SK-N-SH (cell line): ENCODE measurements at regions not wholly inside any gene's neighbourhood (a gene's known extent, or its start where the extent isn't known, plus 50 kb on each side); places are given as distances from the start of the nearest gene placed in this dataset.

Source experiments
- CTCF ChIA-PET: fragments of 300-600, 350-600 bp; formaldehyde crosslinking; extraction: SDS; loops from one replicate; lab custom pipeline; 2021; lab: Yijun Ruan, JAX
- POLR2A ChIA-PET: fragments of 350-600 bp; sonication (Branson Sonifier 250); formaldehyde crosslinking; extraction: SDS; loops from one replicate; lab custom pipeline; 2020; ENCODE audit warnings: antibody characterized with exemption, inconsistent platforms; lab: Yijun Ruan, JAX
- DNase-seq: peaks from one replicate; pipeline ENCODE4 v3.0.0; 2012
- H2AFZ ChIP-seq: fragments of 200-600 bp; sonication (generic); 2 replicates; pipeline ENCODE4 v1.8.1; 2016; ENCODE audit warnings: antibody characterized with exemption, mild to moderate bottlenecking, low read depth
- H3F3A ChIP-seq: fragments of 200-600 bp; sonication (generic); replicated peaks from 2 replicates; pipeline ENCODE3; 2016; ENCODE audit warnings: antibody characterized with exemption, mild to moderate bottlenecking; ENCODE audit not compliant: insufficient read depth
- H3K27ac ChIP-seq, 2 experiments: fragments of 200-500 bp in 1 of 2; fragments of 200-600 bp in 1 of 2; sonication (Bioruptor generic) in 1 of 2; sonication (generic), shearing (Covaris generic) in 1 of 2; 2 replicates each; pipeline versions ENCODE4 v1.5.1 to v1.6.1; 2014 to 2016; ENCODE audit warnings: low read depth in 2 of 2, inconsistent platforms in 1 of 2, low read length in 1 of 2, mild to moderate bottlenecking in 1 of 2, mixed read lengths in 1 of 2
- H3K27me3 ChIP-seq: fragments of 200-600 bp; sonication (generic), shearing (Covaris generic); 2 replicates; pipeline ENCODE4 v1.6.1; 2016; ENCODE audit warnings: mixed run types; ENCODE audit not compliant: insufficient read depth
- H3K36me3 ChIP-seq, 2 experiments: fragments of 200-500 bp in 1 of 2; fragments of 200-600 bp in 1 of 2; sonication (Bioruptor generic) in 1 of 2; sonication (generic) in 1 of 2; replicated peaks in 1 of 2; 2 replicates each; pipeline versions ENCODE3 to v1.5.1; 2014 to 2016; ENCODE audit warnings: low read length in 1 of 2, mild to moderate bottlenecking in 1 of 2; ENCODE audit not compliant: insufficient read depth in 2 of 2, control insufficient read depth in 1 of 2
- H3K4me1 ChIP-seq, 2 experiments: fragments of 200-500 bp in 1 of 2; fragments of 200-600 bp in 1 of 2; sonication (Bioruptor generic) in 1 of 2; sonication (generic), shearing (Covaris generic) in 1 of 2; 2 replicates each; pipeline versions ENCODE4 v1.5.1 to v1.6.1; 2014 to 2016; ENCODE audit warnings: low read depth in 1 of 2, low read length in 1 of 2, mixed run types in 1 of 2; ENCODE audit not compliant: insufficient read depth in 2 of 2, control insufficient read depth in 1 of 2
- H3K4me2 ChIP-seq: fragments of 200-600 bp; sonication (generic), shearing (Covaris generic); 2 replicates; pipeline ENCODE4 v1.6.1; 2017; ENCODE audit warnings: mixed run types
- H3K4me3 ChIP-seq, 2 experiments: fragments of 200-500 bp in 1 of 2; fragments of 200-600 bp in 1 of 2; sonication (Bioruptor generic) in 1 of 2; sonication (generic), shearing (Covaris generic) in 1 of 2; 2 replicates each; pipeline versions ENCODE4 v1.5.1 to v1.8.1; 2014 to 2016; ENCODE audit warnings: low read depth in 2 of 2, inconsistent platforms in 1 of 2, low read length in 1 of 2, mild to moderate bottlenecking in 1 of 2, mixed read lengths in 1 of 2, moderate library complexity in 1 of 2
- H3K79me2 ChIP-seq: fragments of 200-600 bp; sonication (generic); 2 replicates; pipeline ENCODE4 v1.8.1; 2017; ENCODE audit warnings: mild to moderate bottlenecking; ENCODE audit not compliant: insufficient read depth
- H3K9ac ChIP-seq: fragments of 200-600 bp; sonication (generic); 2 replicates; pipeline ENCODE4 v1.6.1; 2017; ENCODE audit warnings: mixed run types
- H3K9me2 ChIP-seq: fragments of 200-600 bp; sonication (generic); 2 replicates; pipeline ENCODE4 v1.6.1; 2017; ENCODE audit warnings: mixed run types
- H3K9me3 ChIP-seq: fragments of 200-600 bp; sonication (generic); 2 replicates; pipeline ENCODE4 v1.6.1; 2017; ENCODE audit warnings: mixed run types, mild to moderate bottlenecking, moderate library complexity
- H4K20me1 ChIP-seq: fragments of 200-600 bp; sonication (generic); 2 replicates; pipeline ENCODE4 v1.6.1; 2017; ENCODE audit warnings: mild to moderate bottlenecking, mixed run types; ENCODE audit not compliant: insufficient read depth
- CHD2 ChIP-seq: fragments of 150-350 bp; IDR thresholded peaks from 2 replicates; pipeline ENCODE4 v1.6.1; 2018; ENCODE audit warnings: low read length; ENCODE audit not compliant: partially characterized antibody
- ELF1 ChIP-seq: IDR thresholded peaks from 2 replicates; pipeline ENCODE4 v1.4.0; 2012
- EP300 ChIP-seq, 2 experiments: IDR thresholded peaks; 2 replicates each; pipeline versions ENCODE4 v1.4.0 to v1.6.1; 2012; ENCODE audit warnings: borderline replicate concordance in 1 of 2, low read depth in 1 of 2, low read length in 1 of 2
- EZH2phosphoT487 ChIP-seq: fragments of 200-600 bp; sonication (generic); IDR thresholded peaks from 2 replicates; pipeline ENCODE4 v1.6.1; 2017; ENCODE audit warnings: low read depth, mixed run types, mild to moderate bottlenecking, antibody characterized with exemption, moderate library complexity, borderline replicate concordance
- FOSL2 ChIP-seq: IDR thresholded peaks from 2 replicates; pipeline ENCODE4 v1.4.0; 2012; ENCODE audit warnings: low read depth, mild to moderate bottlenecking, moderate library complexity, borderline replicate concordance
- FOXJ3 ChIP-seq: sonication (generic); formaldehyde crosslinking; IDR thresholded peaks from 2 replicates; pipeline ENCODE4 v1.5.1; 2020; ENCODE audit warnings: mild to moderate bottlenecking, missing genetic modification reagents
- FOXM1 ChIP-seq: IDR thresholded peaks from 2 replicates; pipeline ENCODE4 v1.4.0; 2012; ENCODE audit warnings: low read depth, mild to moderate bottlenecking
- GABPA ChIP-seq: IDR thresholded peaks from 2 replicates; pipeline ENCODE4 v1.4.0; 2012; ENCODE audit warnings: low read depth, mild to moderate bottlenecking
- GATA2 ChIP-seq: sonication (generic); formaldehyde crosslinking; IDR thresholded peaks from 2 replicates; pipeline ENCODE4 v1.5.0; 2020; ENCODE audit warnings: mild to moderate bottlenecking, missing genetic modification reagents
- JUND ChIP-seq: IDR thresholded peaks from 2 replicates; pipeline ENCODE4 v1.4.0; 2012
- MEF2A ChIP-seq: IDR thresholded peaks from 2 replicates; pipeline ENCODE4 v1.4.0; 2012; ENCODE audit warnings: low read depth, borderline replicate concordance
- MXI1 ChIP-seq: IDR thresholded peaks from 2 replicates; pipeline ENCODE4 v1.6.1; 2012; ENCODE audit warnings: mild to moderate bottlenecking, low read depth, low read length, improper control_type of control experiment
- NFIC ChIP-seq: IDR thresholded peaks from 2 replicates; pipeline ENCODE4 v1.4.0; 2012; ENCODE audit warnings: borderline replicate concordance
- NRF1 ChIP-seq: IDR thresholded peaks from 2 replicates; pipeline ENCODE4 v1.6.1; 2012; ENCODE audit warnings: low read depth, mild to moderate bottlenecking, low read length
- POLR2AphosphoS5 ChIP-seq: IDR thresholded peaks from 2 replicates; pipeline ENCODE4 v1.6.1; 2012; ENCODE audit warnings: low read depth, low read length
- RAD21 ChIP-seq: IDR thresholded peaks from 2 replicates; pipeline ENCODE4 v1.6.1; 2012; ENCODE audit warnings: mild to moderate bottlenecking, low read length
- RCOR1 ChIP-seq: fragments of 150-350 bp; IDR thresholded peaks from 2 replicates; pipeline ENCODE4 v1.6.1; 2017; ENCODE audit warnings: antibody characterized with exemption, low read length
- RXRA ChIP-seq: IDR thresholded peaks from 2 replicates; pipeline ENCODE4 v1.4.0; 2012; ENCODE audit warnings: low read depth, mild to moderate bottlenecking, borderline replicate concordance
- SIN3A ChIP-seq: IDR thresholded peaks from 2 replicates; pipeline ENCODE4 v1.6.1; 2012; ENCODE audit warnings: low read depth, mild to moderate bottlenecking, low read length, moderate library complexity, borderline replicate concordance
- TAF1 ChIP-seq: IDR thresholded peaks from 2 replicates; pipeline ENCODE4 v1.6.1; 2012; ENCODE audit warnings: low read depth, mild to moderate bottlenecking, low read length, moderate library complexity, borderline replicate concordance
- TCF12 ChIP-seq: IDR thresholded peaks from 2 replicates; pipeline ENCODE4 v1.4.0; 2012
- TEAD4 ChIP-seq: IDR thresholded peaks from 2 replicates; pipeline ENCODE4 v1.4.0; 2012; ENCODE audit warnings: mild to moderate bottlenecking, borderline replicate concordance; ENCODE audit not compliant: insufficient read depth
- YY1 ChIP-seq: IDR thresholded peaks from 2 replicates; pipeline ENCODE4 v1.4.0; 2012; ENCODE audit warnings: low read depth, mild to moderate bottlenecking
- WGBS: methylation state at CpG from one replicate; pipeline ENCODE4 v1.1.6; 2017; ENCODE audit warnings: low lambda C conversion rate; 5-methylcytosine and 5-hydroxymethylcytosine counted together
- TF ChIP-seq, protein P1 (sequence below): IDR thresholded peaks from 2 replicates; pipeline ENCODE4 v1.4.0; 2012; ENCODE audit warnings: low read depth, borderline replicate concordance
- TF ChIP-seq, protein P2 (sequence below): IDR thresholded peaks from 2 replicates; pipeline ENCODE4 v1.4.0; 2012; ENCODE audit warnings: low read depth
- TF ChIP-seq, protein P3 (sequence below): fragments of 150-350 bp; IDR thresholded peaks from 2 replicates; pipeline ENCODE4 v1.6.1; 2016; ENCODE audit warnings: mild to moderate bottlenecking, low read depth, low read length
- TF ChIP-seq, protein P4 (sequence below): IDR thresholded peaks from 2 replicates; pipeline ENCODE4; 2012
- TF ChIP-seq, protein P5 (sequence below): fragments of 200-600 bp; sonication (generic); IDR thresholded peaks from 2 replicates; pipeline ENCODE4 v1.6.1; 2017; ENCODE audit warnings: antibody characterized with exemption, mild to moderate bottlenecking, moderate library complexity
- TF ChIP-seq, protein P6 (sequence below): fragments of 150-350 bp; IDR thresholded peaks from 2 replicates; pipeline ENCODE4 v1.6.1; 2017; ENCODE audit warnings: antibody characterized with exemption, low read length, low read depth, borderline replicate concordance

DNA sequence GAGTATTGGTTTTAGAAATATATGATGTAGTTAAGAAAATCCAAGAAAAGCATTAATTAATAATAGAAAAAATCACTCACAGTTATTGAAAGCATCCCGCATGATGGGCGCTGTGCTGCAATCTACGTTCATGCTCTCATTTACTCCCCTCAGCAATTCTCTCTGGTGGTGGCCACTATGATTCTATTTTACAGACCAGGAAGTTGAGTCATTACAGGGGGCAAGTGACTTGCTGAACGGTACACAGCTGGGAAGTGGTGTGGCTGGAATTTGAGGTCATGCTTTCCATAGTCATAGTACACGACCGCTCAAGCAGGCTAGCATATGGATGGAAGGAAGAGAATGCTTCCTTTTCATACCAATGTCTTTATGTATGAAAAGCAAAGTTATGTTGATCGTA, 117.4 kb downstream of the TES start:
- Histone ChIP-seq H4K20me1 (no peaks in the 10 kb centered on the region), H3F3A (peaks cover 21% of the 10 kb centered on the region), H3K4me2 (peak overlapping the region; percentile 41), H3K79me2 (no peaks in the 10 kb centered on the region), H3K4me3 (no peak overlapping the region), H3K4me1 (peaks cover 0 to 23% of the 10 kb centered on the region in 2 experiments), H3K9me2 (no peaks in the 10 kb centered on the region), H2AFZ (peak overlapping the region; percentile 17; the same call in 1 of the 2 replicates), H3K9me3 (no peaks in the 10 kb centered on the region), H3K9ac (0 out of 2 replicates have a peak overlapping the region, but pooled peaks have one; percentile 2), H3K36me3 (no peaks in the 10 kb centered on the region), H3K27ac (peak overlapping the region; percentile 11 to 65; a peak in 3 of 4 replicates), H3K27me3 (no peaks in the 10 kb centered on the region)
- POLR2A ChIA-PET, result no interaction called here
- DNase-seq, result no peak
- 51% methylated on average over 7 of the region's 7 CpGs for WGBS
- CTCF ChIA-PET, result interaction anchor here (1.0 kb wide), 1 partner anchor 33 kb away, joined by 3 read pairs; no protein-coding TSS in a partner anchor
- TF ChIP-seq TAF1 (no peak), TEAD4 (0 out of 2 replicates have a peak, but pooled peaks have one; percentile 45), GABPA (0 out of 2 replicates have a peak, but pooled peaks have one; percentile 15), ELF1 (peak; percentile 71), RCOR1 (no peak), RAD21 (no peak), JUND (peak; percentile 85), GATA2 (CRISPR knock-in tag) (no peak), RXRA (peak; percentile 57; the same call in 1 of the 2 replicates), MXI1 (no peak), POLR2AphosphoS5 (peak; percentile 19; the same call in 1 of the 2 replicates), EZH2phosphoT487 (no peak), SIN3A (no peak), CHD2 (no peak), MEF2A (no peak), TCF12 (peak; percentile 90), NRF1 (no peak), NFIC (no peak), FOXM1 (no peak), FOXJ3 (CRISPR knock-in tag) (no peak), EP300 (IDR thresholded peaks at IDR 0.05; ENCODE audit: borderline replicate concordance in 1 of 2, low read depth in 1 of 2, low read length in 1 of 2) (peak; percentile 4 to 78; a peak in 2 of 4 replicates), YY1 (no peak), FOSL2 (peak; percentile 87)
- TF ChIP-seq, protein P1, sequence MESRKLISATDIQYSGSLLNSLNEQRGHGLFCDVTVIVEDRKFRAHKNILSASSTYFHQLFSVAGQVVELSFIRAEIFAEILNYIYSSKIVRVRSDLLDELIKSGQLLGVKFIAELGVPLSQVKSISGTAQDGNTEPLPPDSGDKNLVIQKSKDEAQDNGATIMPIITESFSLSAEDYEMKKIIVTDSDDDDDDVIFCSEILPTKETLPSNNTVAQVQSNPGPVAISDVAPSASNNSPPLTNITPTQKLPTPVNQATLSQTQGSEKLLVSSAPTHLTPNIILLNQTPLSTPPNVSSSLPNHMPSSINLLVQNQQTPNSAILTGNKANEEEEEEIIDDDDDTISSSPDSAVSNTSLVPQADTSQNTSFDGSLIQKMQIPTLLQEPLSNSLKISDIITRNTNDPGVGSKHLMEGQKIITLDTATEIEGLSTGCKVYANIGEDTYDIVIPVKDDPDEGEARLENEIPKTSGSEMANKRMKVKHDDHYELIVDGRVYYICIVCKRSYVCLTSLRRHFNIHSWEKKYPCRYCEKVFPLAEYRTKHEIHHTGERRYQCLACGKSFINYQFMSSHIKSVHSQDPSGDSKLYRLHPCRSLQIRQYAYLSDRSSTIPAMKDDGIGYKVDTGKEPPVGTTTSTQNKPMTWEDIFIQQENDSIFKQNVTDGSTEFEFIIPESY, result no peak
- TF ChIP-seq, protein P2, sequence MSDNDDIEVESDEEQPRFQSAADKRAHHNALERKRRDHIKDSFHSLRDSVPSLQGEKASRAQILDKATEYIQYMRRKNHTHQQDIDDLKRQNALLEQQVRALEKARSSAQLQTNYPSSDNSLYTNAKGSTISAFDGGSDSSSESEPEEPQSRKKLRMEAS, result peak; percentile 86
- TF ChIP-seq, protein P3, sequence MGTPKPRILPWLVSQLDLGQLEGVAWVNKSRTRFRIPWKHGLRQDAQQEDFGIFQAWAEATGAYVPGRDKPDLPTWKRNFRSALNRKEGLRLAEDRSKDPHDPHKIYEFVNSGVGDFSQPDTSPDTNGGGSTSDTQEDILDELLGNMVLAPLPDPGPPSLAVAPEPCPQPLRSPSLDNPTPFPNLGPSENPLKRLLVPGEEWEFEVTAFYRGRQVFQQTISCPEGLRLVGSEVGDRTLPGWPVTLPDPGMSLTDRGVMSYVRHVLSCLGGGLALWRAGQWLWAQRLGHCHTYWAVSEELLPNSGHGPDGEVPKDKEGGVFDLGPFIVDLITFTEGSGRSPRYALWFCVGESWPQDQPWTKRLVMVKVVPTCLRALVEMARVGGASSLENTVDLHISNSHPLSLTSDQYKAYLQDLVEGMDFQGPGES, result no peak
- TF ChIP-seq, protein P4, sequence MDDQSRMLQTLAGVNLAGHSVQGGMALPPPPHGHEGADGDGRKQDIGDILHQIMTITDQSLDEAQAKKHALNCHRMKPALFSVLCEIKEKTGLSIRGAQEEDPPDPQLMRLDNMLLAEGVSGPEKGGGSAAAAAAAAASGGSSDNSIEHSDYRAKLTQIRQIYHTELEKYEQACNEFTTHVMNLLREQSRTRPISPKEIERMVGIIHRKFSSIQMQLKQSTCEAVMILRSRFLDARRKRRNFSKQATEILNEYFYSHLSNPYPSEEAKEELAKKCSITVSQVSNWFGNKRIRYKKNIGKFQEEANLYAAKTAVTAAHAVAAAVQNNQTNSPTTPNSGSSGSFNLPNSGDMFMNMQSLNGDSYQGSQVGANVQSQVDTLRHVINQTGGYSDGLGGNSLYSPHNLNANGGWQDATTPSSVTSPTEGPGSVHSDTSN, result peak; percentile 61
- TF ChIP-seq, protein P5, sequence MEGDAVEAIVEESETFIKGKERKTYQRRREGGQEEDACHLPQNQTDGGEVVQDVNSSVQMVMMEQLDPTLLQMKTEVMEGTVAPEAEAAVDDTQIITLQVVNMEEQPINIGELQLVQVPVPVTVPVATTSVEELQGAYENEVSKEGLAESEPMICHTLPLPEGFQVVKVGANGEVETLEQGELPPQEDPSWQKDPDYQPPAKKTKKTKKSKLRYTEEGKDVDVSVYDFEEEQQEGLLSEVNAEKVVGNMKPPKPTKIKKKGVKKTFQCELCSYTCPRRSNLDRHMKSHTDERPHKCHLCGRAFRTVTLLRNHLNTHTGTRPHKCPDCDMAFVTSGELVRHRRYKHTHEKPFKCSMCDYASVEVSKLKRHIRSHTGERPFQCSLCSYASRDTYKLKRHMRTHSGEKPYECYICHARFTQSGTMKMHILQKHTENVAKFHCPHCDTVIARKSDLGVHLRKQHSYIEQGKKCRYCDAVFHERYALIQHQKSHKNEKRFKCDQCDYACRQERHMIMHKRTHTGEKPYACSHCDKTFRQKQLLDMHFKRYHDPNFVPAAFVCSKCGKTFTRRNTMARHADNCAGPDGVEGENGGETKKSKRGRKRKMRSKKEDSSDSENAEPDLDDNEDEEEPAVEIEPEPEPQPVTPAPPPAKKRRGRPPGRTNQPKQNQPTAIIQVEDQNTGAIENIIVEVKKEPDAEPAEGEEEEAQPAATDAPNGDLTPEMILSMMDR, result no peak
- TF ChIP-seq, protein P6, sequence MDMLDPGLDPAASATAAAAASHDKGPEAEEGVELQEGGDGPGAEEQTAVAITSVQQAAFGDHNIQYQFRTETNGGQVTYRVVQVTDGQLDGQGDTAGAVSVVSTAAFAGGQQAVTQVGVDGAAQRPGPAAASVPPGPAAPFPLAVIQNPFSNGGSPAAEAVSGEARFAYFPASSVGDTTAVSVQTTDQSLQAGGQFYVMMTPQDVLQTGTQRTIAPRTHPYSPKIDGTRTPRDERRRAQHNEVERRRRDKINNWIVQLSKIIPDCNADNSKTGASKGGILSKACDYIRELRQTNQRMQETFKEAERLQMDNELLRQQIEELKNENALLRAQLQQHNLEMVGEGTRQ, result no peak
